CD4-positive, CD25-positive, alpha-beta regulatory T cell (primary cell): ENCODE measurements at regions not wholly inside any gene's neighbourhood (a gene's known extent, or its start where the extent isn't known, plus 50 kb on each side); places are given as distances from the start of the nearest gene placed in this dataset.

Experiments used
- ATAC-seq, 2 donors: fragments of 150-1000 bp; cut with Tn5 transposase; one replicate each; pipeline ENCODE4 v1.10.0; 2021; ENCODE audit warnings: low read depth in 2 of 2, moderate number of reproducible peaks in 2 of 2, moderate library complexity in 1 of 2
- DNase-seq, 3 donors: peaks; one replicate each; pipeline versions ENCODE4 v3.0.0 to v3.0.0-alpha.2; 2012 to 2022; ENCODE audit warnings: mixed read lengths in 1 of 3
- H3K27ac ChIP-seq: one replicate; pipeline ENCODE4 v1.7.0; 2013; ENCODE audit warnings: mild to moderate bottlenecking, low read length; ENCODE audit not compliant: insufficient read depth, poor library complexity, severe bottlenecking
- H3K27me3 ChIP-seq: one replicate; pipeline ENCODE4 v1.7.0; 2013; ENCODE audit warnings: low read length; ENCODE audit not compliant: control insufficient read depth, insufficient read depth
- H3K36me3 ChIP-seq: one replicate; pipeline ENCODE4 v1.7.0; 2013; ENCODE audit warnings: mild to moderate bottlenecking, low read length, moderate library complexity; ENCODE audit not compliant: control insufficient read depth, insufficient read depth
- H3K4me1 ChIP-seq: 2 replicates; pipeline ENCODE4 v1.7.0; 2013; ENCODE audit warnings: mild to moderate bottlenecking, low read length; ENCODE audit not compliant: insufficient read depth, control insufficient read depth, poor library complexity, severe bottlenecking
- H3K4me3 ChIP-seq: one replicate; pipeline ENCODE4 v1.7.0; 2013; ENCODE audit warnings: low read depth, mild to moderate bottlenecking, low read length, moderate library complexity
- H3K9me3 ChIP-seq, 2 experiments: 1 replicate in 1 of 2; 2 replicates in 1 of 2; pipeline ENCODE4 v1.7.0; 2013; ENCODE audit warnings: low read length in 2 of 2, mild to moderate bottlenecking in 1 of 2, moderate library complexity in 1 of 2; ENCODE audit not compliant: control insufficient read depth in 2 of 2
- H3K27ac Mint-ChIP-seq, 3 donors: one replicate each; pipeline ENCODE4 v1.8.0; 2020 to 2022; ENCODE audit warnings: mild to moderate bottlenecking in 3 of 3, mixed read lengths in 3 of 3, moderate library complexity in 2 of 3
- H3K27me3 Mint-ChIP-seq: one replicate; pipeline ENCODE4 v1.8.0; 2022; ENCODE audit warnings: mild to moderate bottlenecking, mixed read lengths
- H3K36me3 Mint-ChIP-seq: one replicate; pipeline ENCODE4 v1.8.0; 2020; ENCODE audit warnings: mixed read lengths
- H3K4me1 Mint-ChIP-seq, 4 donors: one replicate each; pipeline ENCODE4 v1.8.0; 2020 to 2022; ENCODE audit warnings: mixed read lengths in 4 of 4, mild to moderate bottlenecking in 1 of 4
- H3K4me3 Mint-ChIP-seq, 4 donors: one replicate each; pipeline ENCODE4 v1.8.0; 2020 to 2022; ENCODE audit warnings: mild to moderate bottlenecking in 4 of 4, mixed read lengths in 4 of 4, moderate library complexity in 3 of 4
- H3K9me3 Mint-ChIP-seq, 7 donors: one replicate each; pipeline ENCODE4 v1.8.0; 2020 to 2022; ENCODE audit warnings: mixed read lengths in 7 of 7, mild to moderate bottlenecking in 3 of 7, moderate library complexity in 2 of 7

GRCh38 chr16:73233329-73233765 is 185.4 kb upstream of the ZFHX3 start:
- Mint-ChIP-seq H3K4me3 (no peak overlapping the region), H3K9me3 (peaks cover 0 to 10% (median 5%) of the 10 kb centered on the region in 7 donors), H3K27me3 (no peaks in the 10 kb centered on the region), H3K27ac (no peak overlapping the region), H3K4me1 (no peaks in the 10 kb centered on the region), H3K36me3 (no peaks in the 10 kb centered on the region)
- Histone ChIP-seq H3K36me3 (no peaks in the 10 kb centered on the region), H3K4me1 (no peaks in the 10 kb centered on the region), H3K4me3 (no peak overlapping the region), H3K27me3 (no peaks in the 10 kb centered on the region), H3K9me3 (no peaks in the 10 kb centered on the region), H3K27ac (no peak overlapping the region)
- ATAC-seq (no peak), DNase-seq (no peak)

- DNase-seq (no peak), ATAC-seq (no peak)
- Histone ChIP-seq H3K27me3 (no peaks in the 10 kb centered on the region), H3K4me1 (no peaks in the 10 kb centered on the region), H3K36me3 (no peaks in the 10 kb centered on the region), H3K4me3 (no peak overlapping the region), H3K9me3 (no peaks in the 10 kb centered on the region), H3K27ac (no peak overlapping the region)
- no peaks in the 10 kb centered on the region for H3K36me3 Mint-ChIP-seq
- H3K9me3 Mint-ChIP-seq: peaks cover 0 to 7% (median 3%) of the 10 kb centered on the region in 7 donors
- H3K27ac Mint-ChIP-seq: no peak overlapping the region
- H3K4me1 Mint-ChIP-seq: no peaks in the 10 kb centered on the region
- no peaks in the 10 kb centered on the region for H3K27me3 Mint-ChIP-seq
- no peak overlapping the region for H3K4me3 Mint-ChIP-seq
Observed at GRCh38 chr16:73232555-73233328, 184.8 kb upstream of the ZFHX3 start.

- H3K4me1 Mint-ChIP-seq: no peaks in the 10 kb centered on the region
- no peak overlapping the region for H3K27ac Mint-ChIP-seq
- no peaks in the 10 kb centered on the region for H3K9me3 ChIP-seq
- H3K4me3 Mint-ChIP-seq: peak overlapping the region in 1 of 4 donors; percentile 78
- DNase-seq (no peak), ATAC-seq (no peak)
- H3K36me3 Mint-ChIP-seq: no peaks in the 10 kb centered on the region
- H3K27me3 Mint-ChIP-seq: no peaks in the 10 kb centered on the region
- H3K27me3 ChIP-seq: no peaks in the 10 kb centered on the region
- H3K9me3 Mint-ChIP-seq: peaks cover 0 to 6% (median 2%) of the 10 kb centered on the region in 7 donors
- H3K36me3 ChIP-seq: no peaks in the 10 kb centered on the region
- no peak overlapping the region for H3K4me3 ChIP-seq
- H3K4me1 ChIP-seq: no peaks in the 10 kb centered on the region
- no peak overlapping the region for H3K27ac ChIP-seq
Observed at GRCh38 chr16:73231944-73232554, 184.1 kb upstream of the ZFHX3 start.

GRCh38 chr16:73231379-73231778 is 183.5 kb upstream of the ZFHX3 start:
- Mint-ChIP-seq H3K27me3 (no peaks in the 10 kb centered on the region), H3K36me3 (no peaks in the 10 kb centered on the region), H3K27ac (no peak overlapping the region), H3K4me1 (no peaks in the 10 kb centered on the region), H3K9me3 (peaks cover 0 to 6% (median 2%) of the 10 kb centered on the region in 7 donors), H3K4me3 (no peak overlapping the region)
- ATAC-seq (no peak), DNase-seq (no peak)
- H3K9me3 ChIP-seq: no peaks in the 10 kb centered on the region
- no peaks in the 10 kb centered on the region for H3K36me3 ChIP-seq
- no peak overlapping the region for H3K4me3 ChIP-seq
- no peaks in the 10 kb centered on the region for H3K4me1 ChIP-seq
- no peak overlapping the region for H3K27ac ChIP-seq
- H3K27me3 ChIP-seq: no peaks in the 10 kb centered on the region

- Mint-ChIP-seq H3K9me3 (peaks cover 0 to 6% (median 2%) of the 10 kb centered on the region in 7 donors), H3K36me3 (no peaks in the 10 kb centered on the region), H3K4me3 (no peak overlapping the region), H3K27me3 (no peaks in the 10 kb centered on the region), H3K27ac (no peak overlapping the region), H3K4me1 (no peaks in the 10 kb centered on the region)
- no peaks in the 10 kb centered on the region for H3K36me3 ChIP-seq
- no peak overlapping the region for H3K27ac ChIP-seq
- H3K27me3 ChIP-seq: no peaks in the 10 kb centered on the region
- H3K4me3 ChIP-seq: no peak overlapping the region
- no peak for ATAC-seq
- DNase-seq: no peak
- no peaks in the 10 kb centered on the region for H3K9me3 ChIP-seq
- no peaks in the 10 kb centered on the region for H3K4me1 ChIP-seq
Observed at GRCh38 chr16:73230651-73231050, 182.7 kb upstream of the ZFHX3 start.

- no peaks in the 10 kb centered on the region for H3K27me3 ChIP-seq
- H3K27ac ChIP-seq: no peak overlapping the region
- Mint-ChIP-seq H3K27ac (no peak overlapping the region), H3K27me3 (no peaks in the 10 kb centered on the region), H3K36me3 (no peaks in the 10 kb centered on the region), H3K9me3 (peaks cover 0 to 6% (median 4%) of the 10 kb centered on the region in 7 donors), H3K4me1 (no peaks in the 10 kb centered on the region), H3K4me3 (no peak overlapping the region)
- no peaks in the 10 kb centered on the region for H3K4me1 ChIP-seq
- ATAC-seq (no peak), DNase-seq (no peak)
- no peak overlapping the region for H3K4me3 ChIP-seq
- H3K36me3 ChIP-seq: no peaks in the 10 kb centered on the region
- H3K9me3 ChIP-seq: no peaks in the 10 kb centered on the region
Observed at GRCh38 chr16:73228649-73229048, 180.7 kb upstream of the ZFHX3 start.

- Histone ChIP-seq H3K9me3 (no peaks in the 10 kb centered on the region), H3K4me1 (no peaks in the 10 kb centered on the region), H3K4me3 (no peak overlapping the region), H3K27ac (no peak overlapping the region), H3K27me3 (no peaks in the 10 kb centered on the region), H3K36me3 (no peaks in the 10 kb centered on the region)
- no peak overlapping the region for H3K4me3 Mint-ChIP-seq
- no peaks in the 10 kb centered on the region for H3K27me3 Mint-ChIP-seq
- ATAC-seq: no peak
- H3K4me1 Mint-ChIP-seq: no peaks in the 10 kb centered on the region
- peaks cover 0 to 5% (median 2%) of the 10 kb centered on the region in 7 donors for H3K9me3 Mint-ChIP-seq
- DNase-seq: no peak
- no peak overlapping the region for H3K27ac Mint-ChIP-seq
- H3K36me3 Mint-ChIP-seq: no peaks in the 10 kb centered on the region
Observed at GRCh38 chr16:73226675-73227074, 178.7 kb upstream of the ZFHX3 start.

GRCh38 chr16:73225983-73226382 is 178.1 kb upstream of the ZFHX3 start:
- Histone ChIP-seq H3K27ac (no peak overlapping the region), H3K36me3 (no peaks in the 10 kb centered on the region), H3K4me3 (no peak overlapping the region), H3K27me3 (no peaks in the 10 kb centered on the region), H3K4me1 (no peaks in the 10 kb centered on the region), H3K9me3 (no peaks in the 10 kb centered on the region)
- H3K9me3 Mint-ChIP-seq: peaks cover 0 to 5% (median 0%) of the 10 kb centered on the region in 7 donors
- ATAC-seq: no peak
- H3K27ac Mint-ChIP-seq: peak overlapping the region in 1 of 3 donors; percentile 50
- no peaks in the 10 kb centered on the region for H3K36me3 Mint-ChIP-seq
- no peak overlapping the region for H3K4me3 Mint-ChIP-seq
- DNase-seq: no peak
- no peaks in the 10 kb centered on the region for H3K4me1 Mint-ChIP-seq
- H3K27me3 Mint-ChIP-seq: no peaks in the 10 kb centered on the region
